Uterus (tissue), 3 donors: ENCODE measurements at regions not wholly inside any gene's neighbourhood (a gene's known extent, or its start where the extent isn't known, plus 50 kb on each side); places are given as distances from the start of the nearest gene placed in this dataset.

Source experiments
- DNase-seq, 2 donors: peaks; one replicate each; pipeline ENCODE4 v3.0.0-alpha.2; 2019 to 2020
- H3K27ac ChIP-seq, 2 donors: fragments of 200-600 bp; sonication (generic); 1 replicate in 1 of 2; 2 replicates in 1 of 2; pipeline ENCODE4 v1.5.1; 2016 to 2018
- H3K27me3 ChIP-seq, 2 donors: fragments of 200-600 bp; sonication (generic); one replicate each; pipeline ENCODE4 v1.5.1; 2018 to 2019; ENCODE audit warnings: control low read depth in 1 of 2
- H3K36me3 ChIP-seq, 2 donors: fragments of 200-600 bp; sonication (generic); one replicate each; pipeline ENCODE4 v1.5.1; 2019; ENCODE audit warnings: control low read depth in 1 of 2
- H3K4me1 ChIP-seq, 2 donors: fragments of 200-600 bp; sonication (generic); one replicate each; pipeline ENCODE4 v1.5.1; 2018 to 2019; ENCODE audit warnings: control low read depth in 1 of 2
- H3K4me3 ChIP-seq, 2 donors: fragments of 200-600 bp; sonication (generic); 1 replicate in 1 of 2; 2 replicates in 1 of 2; pipeline ENCODE4 v1.5.1; 2018 to 2019; ENCODE audit warnings: mild to moderate bottlenecking in 1 of 2
- H3K9me3 ChIP-seq, 2 donors: fragments of 200-600 bp; sonication (generic); one replicate each; pipeline ENCODE4 v1.5.1; 2019; ENCODE audit warnings: control low read depth in 1 of 2
- CTCF ChIP-seq, 4 experiments: fragments of 200-600 bp in 2 of 4; fragments of 450-650 bp in 2 of 4; sonication (generic) in 2 of 4; IDR thresholded peaks; one replicate each; pipeline ENCODE4 v1.5.1; 2016 to 2019; ENCODE audit warnings: antibody characterized with exemption in 4 of 4, mild to moderate bottlenecking in 2 of 4, moderate library complexity in 1 of 4
- POLR2A ChIP-seq, 2 donors: fragments of 450-650 bp; IDR thresholded peaks; one replicate each; pipeline ENCODE4 v1.6.1; 2016; ENCODE audit warnings: antibody characterized with exemption in 2 of 2, mild to moderate bottlenecking in 1 of 2, moderate library complexity in 1 of 2
- intact Hi-C: fragments of 100-400 bp; cut with DNase I; formaldehyde crosslinking; loops from one replicate; pipeline ENCODE4 v1.15.1; 2023; ENCODE audit warnings: low total_unique reads
- donor health status: DM: yes; HTN: yes; CAD: no.

- no peak for TF ChIP-seq CTCF (IDR thresholded peaks at IDR 0.05)
- TF ChIP-seq POLR2A (IDR thresholded peaks at IDR 0.05) = no peak
- intact Hi-C loops = no loop called here
These were observed 595.6 kb upstream of the PKN2 start for GRCh38 chr1:88088481-88088880.

GRCh38 chr1:88089961-88090360 lies 594.1 kb upstream of the PKN2 start:
- H3K36me3 ChIP-seq = no peaks in the 10 kb centered on the region
- intact Hi-C loops = no loop called here
- TF ChIP-seq POLR2A (IDR thresholded peaks at IDR 0.05) = no peak
- TF ChIP-seq CTCF (IDR thresholded peaks at IDR 0.05) = no peak
- DNase-seq = no peak
- H3K4me1 ChIP-seq = no peaks in the 10 kb centered on the region
- no peak overlapping the region for H3K27ac ChIP-seq
- H3K4me3 ChIP-seq = no peak overlapping the region
- H3K27me3 ChIP-seq = no peaks in the 10 kb centered on the region
- no peaks in the 10 kb centered on the region for H3K9me3 ChIP-seq

More at GRCh38 chr1:88088481-88088880, 595.6 kb upstream of the PKN2 start:
- Histone ChIP-seq H3K36me3 (no peaks in the 10 kb centered on the region), H3K4me1 (no peaks in the 10 kb centered on the region), H3K27ac (no peak overlapping the region), H3K4me3 (no peak overlapping the region), H3K9me3 (no peaks in the 10 kb centered on the region), H3K27me3 (no peaks in the 10 kb centered on the region)
- DNase-seq = no peak

GRCh38 chr1:88098881-88099280 lies 585.2 kb upstream of the PKN2 start:
- Histone ChIP-seq H3K4me3 (no peak overlapping the region), H3K27me3 (no peaks in the 10 kb centered on the region), H3K9me3 (no peaks in the 10 kb centered on the region), H3K4me1 (no peaks in the 10 kb centered on the region), H3K27ac (no peak overlapping the region), H3K36me3 (no peaks in the 10 kb centered on the region)
- intact Hi-C loops = no loop called here
- TF ChIP-seq POLR2A (IDR thresholded peaks at IDR 0.05) (no peak), CTCF (IDR thresholded peaks at IDR 0.05) (no peak)
- DNase-seq = no peak

- Histone ChIP-seq H3K9me3 (no peaks in the 10 kb centered on the region), H3K4me1 (no peaks in the 10 kb centered on the region), H3K4me3 (no peak overlapping the region), H3K27me3 (no peaks in the 10 kb centered on the region), H3K27ac (no peak overlapping the region), H3K36me3 (no peaks in the 10 kb centered on the region)
- no peak for TF ChIP-seq POLR2A (IDR thresholded peaks at IDR 0.05)
- TF ChIP-seq CTCF (IDR thresholded peaks at IDR 0.05) = no peak
- no peak for DNase-seq
- intact Hi-C loops = no loop called here
These were observed 583.0 kb upstream of the PKN2 start for GRCh38 chr1:88101041-88101440.

- TF ChIP-seq CTCF (IDR thresholded peaks at IDR 0.05) (no peak), POLR2A (IDR thresholded peaks at IDR 0.05) (no peak)
- no peak for DNase-seq
- Histone ChIP-seq H3K4me1 (no peaks in the 10 kb centered on the region), H3K27ac (no peak overlapping the region), H3K9me3 (no peaks in the 10 kb centered on the region), H3K27me3 (no peaks in the 10 kb centered on the region), H3K4me3 (no peak overlapping the region), H3K36me3 (no peaks in the 10 kb centered on the region)
- intact Hi-C loops = no loop called here
These were observed 579.8 kb upstream of the PKN2 start for GRCh38 chr1:88104236-88104635.
